HG03457 (cell line): ENCODE measurements at regions not wholly inside any gene's neighbourhood (a gene's known extent, or its start where the extent isn't known, plus 50 kb on each side); places are given as distances from the start of the nearest gene placed in this dataset.
"Not testable (repeated sequence)": the region's sequence is repeated elsewhere in the genome, so short reads cannot be mapped to it uniquely, and the experiment has no call there.

ENCODE experiments used
- ATAC-seq: cut with Tn5 transposase; IDR thresholded peaks from one replicate; pipeline ENCODE4 v1.9.1; 2021; ENCODE audit warnings: moderate number of reproducible peaks; ENCODE audit not compliant: unreplicated experiment

DNA sequence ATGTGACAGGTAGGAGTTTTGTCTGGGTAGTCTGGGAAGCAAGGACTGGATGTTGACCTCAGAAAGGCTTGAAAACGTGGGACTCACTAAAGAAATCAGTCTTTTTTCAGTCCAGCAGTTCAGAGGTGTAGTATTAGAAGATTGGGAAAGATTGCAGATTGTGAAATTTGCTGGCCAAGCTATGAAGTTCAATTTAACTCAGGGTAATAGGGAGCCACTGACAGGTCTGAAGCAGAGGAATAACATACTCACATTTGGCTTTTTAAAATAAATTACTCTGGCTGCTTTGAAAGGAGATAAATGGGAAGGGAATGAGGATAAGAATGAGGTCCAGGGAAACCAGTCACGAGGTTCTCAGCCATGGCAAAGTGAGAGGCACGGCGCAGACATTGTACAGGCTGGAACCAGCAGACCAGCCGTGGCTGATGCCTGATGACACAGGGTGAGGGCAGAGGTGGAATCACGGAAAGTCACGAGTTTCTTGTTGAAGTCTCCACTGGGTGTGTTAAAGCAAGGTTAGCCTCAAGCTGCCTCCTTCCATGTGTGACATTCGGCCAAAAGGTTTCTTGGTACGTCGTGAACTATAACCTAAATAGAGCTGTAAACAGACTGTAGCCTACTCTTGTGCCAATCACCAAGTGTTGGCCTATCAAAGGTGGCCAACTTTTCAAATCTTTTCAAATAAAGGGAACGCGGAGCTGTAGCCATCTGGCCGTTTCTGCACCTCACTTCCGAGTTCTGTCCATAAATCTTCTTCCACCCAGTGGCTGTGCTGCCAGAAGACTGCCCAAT lies 377.6 kb downstream of the IRS2 start:
- no peak for ATAC-seq

DNA sequence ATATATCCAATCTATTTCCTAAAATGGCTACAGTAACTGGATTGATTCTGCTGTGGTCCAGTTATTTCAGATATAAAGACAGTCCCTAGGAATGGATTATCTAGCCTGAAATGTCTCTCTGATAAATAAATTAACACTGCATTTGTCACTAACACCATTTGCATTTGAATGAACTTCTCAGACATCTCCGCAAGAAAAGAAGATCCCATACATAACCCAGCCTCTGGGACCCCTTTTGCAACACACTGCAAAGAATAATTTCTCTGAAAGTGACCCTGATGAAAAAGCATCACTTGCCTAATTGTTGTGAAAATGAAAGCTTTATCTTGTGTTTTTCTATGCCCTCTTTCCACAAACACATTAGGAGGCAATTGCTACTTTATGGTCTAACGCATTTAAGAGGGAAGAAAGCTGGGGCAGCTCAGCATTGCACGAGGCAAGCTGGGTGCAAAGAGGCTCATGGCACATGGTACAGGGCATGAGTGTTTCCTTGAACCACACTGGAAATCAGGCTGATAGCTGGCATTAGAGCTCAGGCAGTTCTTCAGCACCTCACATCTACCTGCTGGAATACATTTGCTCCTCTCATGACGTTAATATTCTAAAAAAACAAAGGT lies 379.9 kb downstream of the IRS2 start:
- ATAC-seq: no peak

DNA sequence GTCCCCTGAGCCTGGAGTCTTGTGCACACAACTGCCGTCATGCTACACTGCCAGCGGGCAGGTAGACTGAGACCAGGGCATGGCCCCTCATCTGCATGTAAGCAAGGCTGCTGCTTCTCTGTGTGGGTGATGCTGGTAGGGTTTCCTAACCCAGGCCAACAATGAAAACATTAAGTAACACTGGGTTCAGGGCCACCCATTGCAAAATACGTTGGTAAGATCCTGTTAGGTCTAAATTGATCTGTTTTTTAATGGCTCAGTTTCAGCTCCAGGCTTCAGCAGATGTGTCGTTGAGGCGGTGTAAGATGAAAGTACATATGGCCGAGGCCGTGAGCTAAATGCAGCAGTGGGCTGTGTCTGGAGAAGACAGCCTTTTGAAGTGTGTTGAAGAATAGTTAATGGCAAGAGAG lies 383.4 kb downstream of the IRS2 start:
- no peak for ATAC-seq

DNA sequence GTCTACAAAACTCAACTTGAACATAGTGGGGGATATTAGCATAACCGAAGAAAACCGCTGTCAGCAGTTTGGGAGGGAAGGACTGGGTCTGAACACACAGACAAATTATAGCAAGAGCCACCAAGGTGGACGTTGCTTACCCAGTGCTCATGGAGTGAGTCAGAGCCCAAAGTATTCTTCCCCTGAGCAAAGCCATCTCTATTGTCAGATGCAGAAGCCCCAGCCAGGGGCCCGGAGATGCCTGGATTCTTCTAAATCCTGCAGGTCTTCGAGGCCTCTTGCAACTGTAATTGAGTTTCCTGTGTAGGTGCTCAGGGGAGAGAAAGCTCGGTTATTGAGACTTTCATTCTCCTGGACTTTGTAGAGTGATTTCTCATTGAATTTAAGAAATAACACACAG lies 384.5 kb downstream of the IRS2 start:
- no peak for ATAC-seq

DNA sequence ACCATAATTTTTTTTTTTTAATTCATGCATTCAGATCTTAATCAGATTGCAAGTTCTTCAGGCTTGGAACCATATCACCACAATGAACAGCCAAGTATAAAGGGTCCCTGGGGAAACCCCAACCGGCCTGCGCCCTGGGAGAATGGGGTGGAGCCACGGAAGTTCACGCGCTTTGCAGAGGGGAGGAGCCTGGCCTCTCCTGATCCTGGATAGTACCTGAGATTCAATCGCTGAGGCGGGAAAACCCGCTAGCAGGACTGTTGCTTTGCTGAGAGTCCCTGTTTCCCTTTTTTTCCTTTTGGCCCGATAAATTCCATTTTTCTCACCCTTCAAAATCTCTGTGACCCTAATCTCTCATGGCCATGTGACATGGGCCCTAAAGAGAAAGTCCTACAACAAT lies 385.1 kb downstream of the IRS2 start:
- ATAC-seq: no peak

DNA sequence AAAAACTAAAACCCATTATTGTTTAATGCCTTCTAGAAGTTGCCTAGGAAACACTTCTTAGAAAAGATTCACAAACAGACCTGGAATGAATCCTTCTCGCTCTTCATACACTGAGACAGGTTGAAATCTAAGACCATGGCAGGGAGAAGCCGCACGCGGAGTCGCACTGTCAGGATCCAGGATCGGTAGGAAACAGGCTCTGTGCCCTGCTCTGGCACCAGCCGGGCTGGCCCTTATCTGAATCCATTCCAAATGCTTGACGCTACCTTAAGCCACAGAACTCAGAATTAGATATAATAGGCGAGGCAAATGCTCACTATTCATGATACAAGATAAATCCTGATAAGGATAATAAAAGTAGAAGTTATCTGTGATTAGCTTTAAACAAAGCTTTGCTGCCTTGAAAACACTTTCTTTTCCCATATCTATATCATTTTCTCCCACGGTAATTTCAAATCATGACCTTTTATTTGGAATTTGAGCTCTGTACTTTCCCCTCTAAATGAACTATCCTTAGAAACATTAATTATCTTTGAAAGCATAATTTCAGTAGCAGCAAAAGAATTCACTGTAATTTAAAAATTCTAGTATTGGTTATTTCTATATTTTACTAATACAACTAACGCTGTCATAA lies 385.6 kb downstream of the IRS2 start:
- no peak for ATAC-seq

DNA sequence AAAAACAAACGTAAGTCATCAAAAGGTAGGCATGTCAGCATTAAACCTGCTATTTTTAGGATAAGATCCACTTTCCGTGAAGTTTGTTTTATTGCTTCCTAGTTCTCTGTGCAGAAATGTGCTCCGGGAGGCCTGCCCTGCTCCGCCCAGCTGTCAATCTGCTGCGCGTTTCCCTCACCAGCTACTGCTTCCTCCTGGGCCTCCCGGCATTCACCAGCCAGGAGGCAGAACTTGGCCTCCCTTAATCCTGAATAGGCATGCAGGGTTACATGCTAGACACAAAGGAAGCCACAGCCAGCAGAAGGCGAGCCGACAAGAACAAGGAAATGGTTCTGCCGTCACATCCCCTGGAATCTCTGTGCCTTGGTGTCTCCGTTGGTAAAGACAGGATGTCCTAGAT lies 386.2 kb downstream of the IRS2 start:
- no peak for ATAC-seq

DNA sequence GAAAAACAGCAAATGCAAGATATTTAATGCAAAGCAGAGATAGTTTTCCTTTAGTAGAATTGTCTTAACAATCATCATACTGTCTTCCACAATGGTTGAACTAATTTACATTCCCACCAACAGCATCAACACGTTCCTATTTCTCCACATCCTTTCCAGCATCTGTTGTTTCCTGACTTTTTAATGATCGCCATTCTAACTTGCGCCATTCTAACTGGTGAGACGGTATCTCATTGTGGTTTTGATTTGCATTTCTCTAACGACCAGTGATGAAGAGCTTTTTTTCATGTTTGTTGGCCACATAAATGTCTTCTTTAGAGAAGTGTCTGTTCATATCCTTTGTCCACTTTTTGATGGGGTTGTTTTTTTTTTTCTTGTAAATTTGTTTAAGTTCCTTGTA lies 388.3 kb downstream of the IRS2 start:
- not testable (repeated sequence) for ATAC-seq

DNA sequence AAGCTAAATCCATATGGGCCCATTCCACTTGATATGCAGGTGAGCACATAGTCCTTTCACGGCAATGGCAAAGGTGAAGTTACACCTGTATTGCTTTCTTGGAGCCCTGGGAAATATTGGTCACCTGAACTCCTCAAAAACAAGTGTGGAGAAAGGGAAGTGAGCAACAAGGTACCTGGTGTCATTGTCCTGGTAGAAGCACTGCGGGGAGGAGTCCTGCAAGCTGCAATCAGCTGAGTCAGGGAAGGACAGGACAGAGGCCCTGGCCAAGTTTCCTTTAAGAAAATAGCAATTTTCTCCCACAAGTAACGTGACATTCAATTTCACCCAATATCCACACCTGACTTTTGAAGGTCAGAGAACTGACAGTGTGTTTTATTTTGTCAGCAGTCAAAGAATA lies 389.1 kb downstream of the IRS2 start:
- no peak for ATAC-seq

DNA sequence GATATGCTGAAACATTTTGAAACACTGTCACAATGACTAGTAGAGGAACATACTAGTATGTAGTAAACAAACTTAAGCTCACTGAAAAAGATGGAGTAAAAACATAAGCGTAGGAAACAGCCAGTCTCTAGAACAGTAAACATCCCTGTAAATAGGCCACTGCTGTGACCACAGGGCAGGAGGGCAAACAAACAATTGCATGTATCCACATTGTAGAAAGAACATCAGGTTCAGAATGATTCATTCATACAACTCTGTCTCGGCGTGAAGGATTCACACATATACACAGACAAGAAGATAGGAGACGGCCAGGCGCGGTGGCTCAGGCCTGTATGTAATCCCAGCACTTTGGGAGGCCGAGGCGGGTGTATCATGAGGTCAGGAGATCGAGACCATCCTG lies 390.1 kb downstream of the IRS2 start:
- ATAC-seq: no peak

DNA sequence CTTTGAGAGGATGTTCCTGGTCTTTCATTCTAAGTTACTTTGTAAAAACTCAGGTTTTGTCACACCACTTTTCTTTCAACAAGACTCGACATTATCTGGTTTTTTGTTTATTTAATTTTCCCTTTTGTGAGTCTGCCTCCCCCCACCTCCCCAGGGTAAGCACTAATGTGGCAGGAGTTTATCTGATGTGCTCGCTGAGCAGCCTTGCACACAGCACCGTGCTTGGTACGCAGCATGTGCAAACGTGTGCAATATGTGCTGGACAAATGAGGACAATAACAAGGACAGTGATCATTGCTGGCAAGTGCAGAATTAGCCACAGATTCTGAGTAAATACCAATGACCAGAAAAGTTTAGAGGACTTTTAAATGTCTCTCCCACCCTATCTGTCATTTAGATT lies 391.4 kb downstream of the IRS2 start:
- ATAC-seq: no peak

DNA sequence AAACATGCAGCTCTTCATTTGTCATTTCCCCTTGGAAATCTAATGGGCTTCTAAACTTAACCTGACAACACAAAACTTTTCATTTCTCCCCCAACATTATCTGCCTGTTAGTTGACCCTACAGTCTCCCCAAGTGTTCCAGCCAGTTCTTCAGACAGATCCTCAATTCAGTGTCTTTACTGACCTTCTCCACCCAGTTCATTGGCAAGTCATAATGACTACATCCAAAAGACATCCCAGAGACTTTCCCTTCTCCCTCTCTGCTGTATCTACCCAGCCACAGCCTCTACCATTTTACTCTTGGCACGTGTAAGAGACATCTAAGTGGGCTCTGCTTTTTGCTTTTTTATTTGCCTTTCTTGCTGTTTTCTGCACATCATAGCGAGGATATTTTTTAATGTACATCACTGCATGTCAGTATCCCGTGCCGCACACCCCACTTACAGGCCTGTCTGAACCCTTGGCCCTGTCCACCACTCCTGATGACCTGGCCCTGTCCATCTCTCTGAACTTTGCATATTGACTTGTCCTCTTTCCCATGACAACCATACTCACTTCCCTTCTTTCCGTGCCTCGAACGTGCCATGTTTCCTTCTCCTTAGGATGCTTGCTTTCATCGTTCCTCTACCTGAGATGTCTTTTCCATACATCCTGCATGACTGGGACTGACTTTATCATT lies 391.9 kb downstream of the IRS2 start:
- ATAC-seq: no peak

DNA sequence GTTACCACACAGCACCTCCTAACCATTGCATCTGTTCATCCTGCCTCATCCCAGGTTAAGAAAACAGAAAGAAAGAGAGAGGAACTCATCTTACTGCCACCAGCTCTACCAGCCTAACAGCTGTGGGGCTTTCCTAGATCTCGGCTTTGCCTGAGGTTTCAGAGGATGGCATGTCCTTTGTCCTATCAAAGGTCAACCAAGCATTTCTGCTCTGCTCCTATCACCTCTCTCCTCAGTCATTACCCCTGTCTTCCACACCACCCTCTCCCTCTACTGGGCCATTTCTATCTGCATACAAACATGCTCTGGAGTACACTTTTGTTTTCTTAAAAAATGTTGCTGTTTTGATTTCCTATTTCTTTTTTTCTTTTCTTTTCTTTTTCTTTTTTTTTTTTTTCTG lies 393.3 kb downstream of the IRS2 start:
- no peak for ATAC-seq

DNA sequence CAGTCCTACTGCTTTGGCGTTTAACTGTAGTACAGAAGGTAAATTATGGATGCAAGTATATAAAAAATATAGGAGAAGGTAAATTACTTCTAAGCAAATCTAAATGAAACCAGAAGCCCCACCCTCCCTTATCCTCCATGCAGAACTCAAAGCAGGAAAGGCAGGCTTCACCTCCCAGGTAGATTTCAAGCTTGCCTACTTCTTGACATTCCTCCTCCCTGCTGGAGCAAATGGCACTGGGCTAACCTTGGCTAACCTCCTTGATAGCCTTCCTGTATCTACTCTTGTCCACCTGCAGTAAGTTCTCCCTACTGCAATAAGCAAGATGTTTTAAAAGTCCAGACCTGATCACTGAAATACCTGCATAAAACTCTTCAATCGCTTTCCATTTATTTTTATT lies 396.0 kb downstream of the IRS2 start:
- ATAC-seq: no peak

DNA sequence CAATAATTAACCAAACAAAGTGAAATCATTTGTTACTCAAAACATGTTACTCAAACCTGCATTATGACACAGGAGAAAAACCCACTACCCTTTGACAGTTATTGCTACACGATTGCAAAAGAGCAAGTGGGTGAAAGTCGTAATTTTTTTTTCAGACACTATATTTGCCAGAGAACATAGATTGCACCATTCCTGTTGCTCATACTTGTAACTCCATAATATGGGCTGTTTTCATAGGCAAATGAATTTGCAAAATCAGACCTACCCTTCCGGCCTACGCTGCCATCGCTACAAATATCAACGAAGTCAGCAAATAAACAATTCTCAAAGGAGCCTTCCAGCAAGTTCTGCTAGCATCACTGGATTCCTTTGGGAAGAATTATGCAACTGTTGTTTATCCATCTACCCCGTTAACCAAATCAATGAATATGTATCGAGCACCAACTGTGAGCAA lies 396.5 kb downstream of the IRS2 start:
- no peak for ATAC-seq

DNA sequence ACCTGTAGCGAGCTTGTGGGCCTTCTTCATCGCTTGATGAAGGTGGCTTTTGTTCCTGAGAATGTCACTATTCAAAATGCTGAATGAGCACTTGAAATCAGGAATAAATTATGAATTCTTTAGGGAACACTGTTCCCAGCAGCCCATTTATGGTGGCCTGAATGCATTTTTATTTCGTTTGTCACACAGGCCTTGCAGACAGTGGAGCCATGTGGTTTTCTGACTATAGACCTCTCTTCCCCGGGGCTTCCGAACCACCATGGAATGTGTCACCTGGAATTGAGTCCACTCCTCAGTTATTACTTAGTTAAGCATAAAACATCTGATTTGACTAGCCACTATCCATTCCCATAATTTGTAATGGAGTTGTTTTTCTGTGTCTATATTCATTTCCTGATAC lies 396.9 kb downstream of the IRS2 start:
- no peak for ATAC-seq

DNA sequence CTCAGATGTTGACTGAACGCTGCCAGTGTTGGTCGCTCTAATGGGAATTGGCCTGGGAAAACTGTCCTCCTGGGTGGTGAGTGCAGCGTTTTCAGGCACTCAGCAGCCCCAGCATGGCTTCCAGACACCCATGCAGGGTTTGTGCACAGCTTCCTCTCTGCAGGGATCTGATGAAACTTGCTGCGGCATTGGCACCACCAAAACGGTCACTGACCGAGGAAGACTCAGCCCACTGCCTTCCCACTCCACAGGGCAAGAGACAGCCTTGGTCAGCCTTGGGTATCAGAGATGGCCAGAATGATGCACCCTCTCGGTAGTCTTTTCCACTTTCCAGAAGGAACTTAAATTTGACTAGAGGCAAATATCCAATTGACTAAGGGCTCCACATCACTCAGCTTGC lies 398.9 kb downstream of the IRS2 start:
- ATAC-seq: no peak

DNA sequence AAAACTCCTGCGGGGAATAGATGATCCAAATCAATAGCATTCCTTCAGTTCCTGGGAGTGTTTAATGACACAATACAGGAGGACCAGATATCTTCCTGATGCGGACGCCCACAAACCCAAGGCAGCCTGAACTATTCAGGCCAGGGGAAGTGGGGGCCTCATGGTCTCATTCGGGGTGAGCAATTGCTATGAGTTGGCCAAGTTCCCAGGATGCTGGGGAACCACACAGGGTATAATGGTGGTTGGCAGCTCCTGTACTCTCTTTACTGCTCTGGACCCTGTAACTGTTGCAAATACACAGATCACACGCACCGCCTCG lies 401.2 kb downstream of the IRS2 start:
- no peak for ATAC-seq

DNA sequence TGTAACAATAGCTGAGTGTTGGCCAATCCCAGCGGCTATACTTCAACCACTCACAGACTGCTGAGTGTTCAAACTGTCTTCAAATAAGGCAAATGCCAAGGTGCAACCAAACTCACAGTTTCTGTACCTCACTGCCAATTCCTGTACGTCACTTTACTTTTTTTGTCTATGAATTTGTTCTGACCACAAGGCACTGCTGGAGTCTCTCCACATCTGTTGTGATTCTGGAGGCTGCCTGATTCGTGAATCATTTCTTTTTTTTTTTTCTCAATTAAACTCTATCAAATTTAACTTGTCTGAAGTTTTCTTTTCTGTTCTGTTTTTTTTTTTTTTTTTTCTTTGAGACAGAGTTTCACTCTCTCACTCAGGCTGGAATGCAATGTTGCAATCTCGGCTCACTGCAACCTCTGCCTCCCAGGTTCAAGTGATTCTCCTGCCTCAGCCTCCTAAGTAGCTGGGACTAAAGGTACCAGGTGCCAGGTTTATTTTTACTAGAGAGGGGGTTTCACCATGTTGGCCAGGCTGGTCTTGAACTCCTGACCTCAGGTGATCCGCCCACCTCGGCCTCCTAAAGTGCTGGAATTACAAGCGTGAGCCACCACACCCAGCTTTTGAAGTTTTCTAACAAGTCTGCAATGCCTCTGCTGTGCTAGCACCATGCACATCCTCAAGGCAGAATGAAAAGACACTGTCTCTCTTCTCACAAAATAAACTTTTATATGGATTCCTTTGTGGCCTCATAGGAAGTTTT lies 401.7 kb downstream of the IRS2 start:
- no peak for ATAC-seq

DNA sequence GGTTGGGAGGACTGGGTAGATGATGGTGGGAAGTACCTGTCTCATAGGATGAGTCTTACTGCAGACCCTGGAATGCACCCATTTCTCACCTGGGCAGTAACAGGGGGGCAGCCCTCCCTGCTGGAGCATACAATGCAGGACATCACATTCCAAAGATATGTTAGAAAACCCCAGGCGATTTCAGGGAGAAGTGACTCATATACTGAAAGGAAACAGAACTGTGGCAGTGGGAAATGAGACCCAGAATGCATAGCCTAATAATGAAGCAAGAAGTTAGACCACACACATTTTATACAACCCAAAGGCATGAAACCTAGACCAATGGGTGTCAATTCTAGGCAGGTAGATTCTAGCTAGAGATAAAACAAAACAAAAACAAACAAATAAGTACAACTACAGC lies 402.7 kb downstream of the IRS2 start:
- no peak for ATAC-seq

DNA sequence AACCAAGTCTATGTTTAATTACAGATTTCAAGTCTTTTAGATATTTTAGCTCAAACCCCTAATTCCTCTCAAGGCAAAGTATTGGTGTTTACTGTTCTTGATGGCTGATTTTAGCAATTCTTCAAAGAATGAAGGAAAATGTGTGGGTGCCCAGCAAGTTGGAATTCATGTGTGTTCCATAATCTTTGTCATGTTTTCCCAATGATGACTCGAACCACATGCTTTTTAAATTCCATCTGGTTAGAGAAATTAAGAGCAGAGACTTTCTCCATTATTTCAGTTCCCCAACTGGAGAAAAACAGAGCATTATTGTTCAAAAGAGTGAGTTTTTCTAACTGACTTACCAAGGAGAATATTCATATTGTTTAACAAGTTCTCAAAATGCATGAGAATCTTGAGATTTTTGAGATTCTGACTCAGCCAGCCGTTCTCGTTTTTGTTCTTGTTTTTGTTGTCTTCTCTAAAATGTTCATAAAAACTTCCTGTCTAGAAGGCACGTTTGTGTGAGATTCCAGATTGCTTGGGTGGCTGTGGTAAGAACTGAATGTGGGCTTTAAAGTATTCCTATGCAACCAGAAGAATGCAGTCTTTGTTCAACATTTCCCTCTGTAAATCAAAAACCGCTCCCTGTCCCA lies 404.7 kb downstream of the IRS2 start:
- no peak for ATAC-seq
